GM12878 (cell line): ENCODE measurements at regions not wholly inside any gene's neighbourhood (a gene's known extent, or its start where the extent isn't known, plus 50 kb on each side); places are given as distances from the start of the nearest gene placed in this dataset.
"Not testable (repeated sequence)": the region's sequence is repeated elsewhere in the genome, so short reads cannot be mapped to it uniquely, and the experiment has no call there.

ENCODE experiments used
- ATAC-seq: fragments of 200-7000 bp; cut with Tn5 transposase; 3 replicates; pipeline ENCODE4 v1.9.1; 2020; ENCODE audit warnings: mild to moderate bottlenecking, moderate library complexity
- BruUV-seq: library from RNA; stranded (reverse); fragments of 400-500 nt; replicated peaks from 2 replicates; lab custom pipeline; 2021; lab: Mats Ljungman, UMichigan
- CTCF ChIA-PET: fragments of 300-600 bp; sonication (Branson Sonifier 250); formaldehyde crosslinking; extraction: SDS; loops from one replicate; lab custom pipeline; 2021; ENCODE audit warnings: inconsistent platforms; lab: Yijun Ruan, JAX
- POLR2A ChIA-PET: fragments of 350-600 bp; formaldehyde crosslinking; extraction: SDS; loops from one replicate; lab custom pipeline; 2021; ENCODE audit warnings: inconsistent platforms; lab: Charles Lee
- RAD21 ChIA-PET: fragments of 300-600 bp; sonication (Branson Sonifier 250); formaldehyde crosslinking; loops from one replicate; lab custom pipeline; 2023; ENCODE audit warnings: antibody characterized with exemption; ENCODE audit not compliant: unreplicated experiment; lab: Charles Lee
- SMC1A ChIA-PET: fragments of 300-600 bp; sonication (Branson Sonifier 250); formaldehyde crosslinking; loops from one replicate; lab custom pipeline; 2023; ENCODE audit not compliant: unreplicated experiment, uncharacterized antibody; lab: Charles Lee
- DNase-seq: peaks from one replicate; pipeline ENCODE4 v3.0.0-alpha.2; 2011; ENCODE audit warnings: low read depth, low spot score
- FAIRE-seq: peaks from 3 replicates; lab custom pipeline; 2011; peaks lifted over from hg19 to GRCh38; lab: Jason Lieb, UNC
- H2AFZ ChIP-seq: 2 replicates; pipeline ENCODE4 v1.6.0; 2011; ENCODE audit warnings: low read depth, low read length, control low read depth; ENCODE audit not compliant: control insufficient read depth
- H3K27ac ChIP-seq: 2 replicates; pipeline ENCODE4 v1.5.1; 2011; ENCODE audit warnings: control low read depth; ENCODE audit not compliant: control insufficient read depth, insufficient read depth
- H3K27me3 ChIP-seq, 2 experiments: replicated peaks in 1 of 2; 2 replicates each; pipeline versions ENCODE4 v1.6.0 to v1.6.1; 2011; ENCODE audit warnings: low read length in 1 of 2; ENCODE audit not compliant: control insufficient read depth in 2 of 2, insufficient read depth in 2 of 2
- H3K36me3 ChIP-seq, 2 experiments: 2 replicates each; pipeline ENCODE4 v1.5.1; 2011; ENCODE audit warnings: low read length in 1 of 2; ENCODE audit not compliant: control insufficient read depth in 2 of 2, insufficient read depth in 2 of 2
- H3K4me1 ChIP-seq: 2 replicates; pipeline ENCODE4 v1.6.1; 2011; ENCODE audit warnings: mild to moderate bottlenecking, low read length, moderate library complexity, mixed read lengths; ENCODE audit not compliant: control insufficient read depth, insufficient read depth
- H3K4me2 ChIP-seq: 2 replicates; pipeline ENCODE4 v1.6.0; 2011; ENCODE audit warnings: control low read depth; ENCODE audit not compliant: control insufficient read depth, insufficient read depth
- H3K4me3 ChIP-seq: fragments of 200-600 bp; sonication (generic); 2 replicates; pipeline ENCODE4 v1.5.1; 2016
- H3K79me2 ChIP-seq: 2 replicates; pipeline ENCODE4 v1.6.0; 2011; ENCODE audit warnings: low read length; ENCODE audit not compliant: control insufficient read depth, insufficient read depth
- H3K9ac ChIP-seq: 2 replicates; pipeline ENCODE4 v1.8.0; 2011; ENCODE audit warnings: low read length, control low read depth, mixed read lengths; ENCODE audit not compliant: control insufficient read depth, insufficient read depth
- H3K9me3 ChIP-seq: replicated peaks from 3 replicates; pipeline ENCODE4 v1.5.1; 2011; ENCODE audit warnings: mild to moderate bottlenecking, low read length; ENCODE audit not compliant: control insufficient read depth, insufficient read depth
- H4K20me1 ChIP-seq: 2 replicates; pipeline ENCODE4 v1.6.0; 2011; ENCODE audit not compliant: control insufficient read depth, insufficient read depth
- BCL11A ChIP-seq: IDR thresholded peaks from 2 replicates; pipeline ENCODE4 v1.6.1; 2011; ENCODE audit warnings: low read depth, low read length
- TBL1XR1 ChIP-seq: IDR thresholded peaks from 2 replicates; pipeline ENCODE4 v1.6.1; 2012; ENCODE audit warnings: low read depth, low read length, improper control_type of control experiment
- TCF3 ChIP-seq: IDR thresholded peaks from 2 replicates; pipeline ENCODE4 v1.6.1; 2012; ENCODE audit warnings: low read depth, mild to moderate bottlenecking, low read length, borderline replicate concordance; ENCODE audit not compliant: insufficient read depth
- WGBS: methylation state at CpG from one replicate; pipeline ENCODE4 v1.1.6; 2016; ENCODE audit warnings: low lambda C conversion rate; ENCODE audit not compliant: insufficient replicate concordance, insufficient coverage; ENCODE audit errors: missing lambda C conversion rate; 5-methylcytosine and 5-hydroxymethylcytosine counted together
- in situ Hi-C: fragments of 300-500 bp; cut with MboI; formaldehyde crosslinking; loops from 9 replicates; pipeline ENCODE4 v1.14.3; 2018; ENCODE audit warnings: mixed read lengths
- intact Hi-C: fragments of 100-400 bp; cut with micrococcal nuclease; formaldehyde crosslinking; loops from one replicate; pipeline ENCODE4 v1.14.2; 2022; ENCODE audit not compliant: unreplicated experiment

GRCh38 chr10:4403638-4404252, 422.3 kb upstream of the AKR1E2 start:
- H3K27me3 ChIP-seq, result no peaks in the 10 kb centered on the region
- WGBS, result 68% methylated on average over 24 of the region's 24 CpGs
- ATAC-seq (no peak), FAIRE-seq (no peak), DNase-seq (no peak)
- CTCF ChIA-PET, result no interaction called here
- H3K4me1 ChIP-seq, result no peaks in the 10 kb centered on the region
- H2AFZ ChIP-seq, result no peak overlapping the region
- TF ChIP-seq BCL11A (no peak), TCF3 (no peak), TBL1XR1 (no peak)
- no peak overlapping the region for H3K4me3 ChIP-seq
- no peaks in the 10 kb centered on the region for H3K36me3 ChIP-seq
- H4K20me1 ChIP-seq, result no peaks in the 10 kb centered on the region
- H3K79me2 ChIP-seq, result no peaks in the 10 kb centered on the region
- intact Hi-C loops, result no loop called here
- in situ Hi-C loops, result no loop called here
- H3K4me2 ChIP-seq, result no peak overlapping the region
- SMC1A ChIA-PET, result no interaction called here
- no peak overlapping the region for H3K27ac ChIP-seq
- H3K9me3 ChIP-seq, result no peaks in the 10 kb centered on the region
- no TSS peak for BruUV-seq
- no peak overlapping the region for H3K9ac ChIP-seq
- POLR2A ChIA-PET, result no interaction called here
- RAD21 ChIA-PET, result no interaction called here

DNA sequence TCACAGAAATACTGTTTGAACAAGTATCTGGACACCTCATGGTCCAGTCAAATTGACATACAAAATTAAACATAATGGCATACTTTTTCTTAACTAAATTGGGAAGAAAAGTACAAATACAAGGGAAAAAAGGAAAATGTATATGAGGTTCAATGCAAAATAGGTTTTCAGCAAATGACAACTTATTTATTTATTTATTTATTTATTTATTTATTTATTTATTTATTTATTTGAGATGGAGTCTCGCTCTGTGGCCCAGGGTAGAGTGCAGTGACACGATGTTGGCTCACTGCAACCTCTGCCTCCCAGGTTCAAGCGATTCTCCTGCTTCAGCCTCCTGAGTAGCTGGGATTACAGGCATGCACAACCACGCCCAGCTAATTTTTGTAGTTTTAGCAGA, 424.9 kb upstream of the AKR1E2 start:
- H3K4me3 ChIP-seq, H3K27ac ChIP-seq, POLR2A ChIA-PET, FAIRE-seq, intact Hi-C loops, H4K20me1 ChIP-seq, CTCF ChIA-PET, RAD21 ChIA-PET, H3K9me3 ChIP-seq, H3K27me3 ChIP-seq, H3K4me2 ChIP-seq, in situ Hi-C loops, H3K36me3 ChIP-seq, BruUV-seq, SMC1A ChIA-PET, H3K4me1 ChIP-seq, H3K79me2 ChIP-seq, ATAC-seq, H2AFZ ChIP-seq, DNase-seq, H3K9ac ChIP-seq: not testable (repeated sequence)
- 38% methylated on average over 4 of the region's 4 CpGs for WGBS
